D721Med (cell line): ENCODE measurements at regions not wholly inside any gene's neighbourhood (a gene's known extent, or its start where the extent isn't known, plus 50 kb on each side); places are given as distances from the start of the nearest gene placed in this dataset.

Experiments
- DNase-seq: peaks from one replicate; pipeline ENCODE4 v3.0.0; 2011; ENCODE audit warnings: low spot score; ENCODE audit not compliant: insufficient read length
- FAIRE-seq: peaks from 2 replicates; lab custom pipeline; 2011; peaks lifted over from hg19 to GRCh38; lab: Jason Lieb, UNC
- TF ChIP-seq, protein P1 (sequence below): IDR thresholded peaks from 2 replicates; pipeline ENCODE4 v1.5.1; 2012; ENCODE audit warnings: mild to moderate bottlenecking, control low read depth; ENCODE audit not compliant: insufficient read depth; ENCODE audit errors: missing control alignments

DNA sequence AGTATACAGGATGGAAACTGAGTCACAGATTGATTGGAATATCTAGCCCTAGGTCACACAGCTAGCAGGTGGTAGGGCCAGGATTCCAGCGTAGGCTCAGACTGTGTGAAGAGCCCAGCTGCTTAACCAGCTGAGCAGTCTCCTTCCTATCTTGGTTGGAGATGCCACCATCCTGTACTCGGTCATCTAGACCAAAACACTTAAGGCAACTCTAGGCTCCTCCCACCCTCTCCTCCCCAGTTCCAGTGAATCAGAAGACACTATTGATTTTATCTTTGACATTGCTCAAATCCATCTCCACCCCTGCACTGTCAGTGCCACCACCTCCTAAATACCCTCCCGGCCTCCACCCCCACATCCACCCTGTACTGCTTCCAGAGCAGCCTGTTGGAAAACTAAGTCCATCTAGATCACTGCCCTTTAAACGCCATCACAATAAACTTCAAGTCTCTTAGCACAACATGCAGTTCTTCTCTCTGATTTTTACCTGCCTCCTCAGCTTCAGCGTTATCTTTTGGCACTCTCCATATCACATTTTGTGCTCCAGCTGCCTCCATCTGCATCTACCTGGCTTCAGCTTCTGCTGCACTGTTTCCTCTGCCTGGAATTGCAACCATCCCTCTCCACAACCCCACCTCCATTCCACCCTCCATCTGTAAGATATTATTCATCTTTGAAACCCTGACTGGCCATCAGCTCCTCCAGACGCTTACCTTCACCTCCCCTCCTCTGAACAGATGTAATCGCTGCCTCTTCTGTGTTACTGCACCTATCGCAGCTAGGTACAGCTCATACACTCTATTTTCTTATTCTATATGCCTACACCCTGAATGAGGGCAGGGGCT lies 86.8 kb upstream of the ACP3 start:
- no peak for FAIRE-seq
- TF ChIP-seq, protein P1, sequence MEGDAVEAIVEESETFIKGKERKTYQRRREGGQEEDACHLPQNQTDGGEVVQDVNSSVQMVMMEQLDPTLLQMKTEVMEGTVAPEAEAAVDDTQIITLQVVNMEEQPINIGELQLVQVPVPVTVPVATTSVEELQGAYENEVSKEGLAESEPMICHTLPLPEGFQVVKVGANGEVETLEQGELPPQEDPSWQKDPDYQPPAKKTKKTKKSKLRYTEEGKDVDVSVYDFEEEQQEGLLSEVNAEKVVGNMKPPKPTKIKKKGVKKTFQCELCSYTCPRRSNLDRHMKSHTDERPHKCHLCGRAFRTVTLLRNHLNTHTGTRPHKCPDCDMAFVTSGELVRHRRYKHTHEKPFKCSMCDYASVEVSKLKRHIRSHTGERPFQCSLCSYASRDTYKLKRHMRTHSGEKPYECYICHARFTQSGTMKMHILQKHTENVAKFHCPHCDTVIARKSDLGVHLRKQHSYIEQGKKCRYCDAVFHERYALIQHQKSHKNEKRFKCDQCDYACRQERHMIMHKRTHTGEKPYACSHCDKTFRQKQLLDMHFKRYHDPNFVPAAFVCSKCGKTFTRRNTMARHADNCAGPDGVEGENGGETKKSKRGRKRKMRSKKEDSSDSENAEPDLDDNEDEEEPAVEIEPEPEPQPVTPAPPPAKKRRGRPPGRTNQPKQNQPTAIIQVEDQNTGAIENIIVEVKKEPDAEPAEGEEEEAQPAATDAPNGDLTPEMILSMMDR: no peak
- DNase-seq: no peak

DNA sequence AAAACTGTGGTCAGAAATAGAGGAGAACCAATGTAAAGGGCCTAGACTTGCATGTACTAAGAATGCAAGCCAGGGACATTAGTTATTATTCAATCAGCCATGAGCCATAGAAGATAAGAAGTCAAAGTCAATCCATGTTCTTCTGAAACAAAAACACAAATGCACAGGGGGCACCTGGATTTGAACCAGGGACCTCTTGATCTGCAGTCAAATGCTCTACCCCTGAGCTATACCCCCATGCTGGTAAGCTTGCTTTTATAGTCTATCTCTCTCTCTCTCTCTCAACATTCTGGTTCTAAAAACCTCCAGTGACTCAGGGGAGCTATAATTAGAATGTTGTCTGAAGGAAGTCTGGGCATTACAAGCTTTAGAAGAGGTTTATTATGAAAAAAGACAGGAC lies 85.6 kb upstream of the ACP3 start:
- TF ChIP-seq, protein P1: no peak
- no peak for DNase-seq
- no peak for FAIRE-seq

DNA sequence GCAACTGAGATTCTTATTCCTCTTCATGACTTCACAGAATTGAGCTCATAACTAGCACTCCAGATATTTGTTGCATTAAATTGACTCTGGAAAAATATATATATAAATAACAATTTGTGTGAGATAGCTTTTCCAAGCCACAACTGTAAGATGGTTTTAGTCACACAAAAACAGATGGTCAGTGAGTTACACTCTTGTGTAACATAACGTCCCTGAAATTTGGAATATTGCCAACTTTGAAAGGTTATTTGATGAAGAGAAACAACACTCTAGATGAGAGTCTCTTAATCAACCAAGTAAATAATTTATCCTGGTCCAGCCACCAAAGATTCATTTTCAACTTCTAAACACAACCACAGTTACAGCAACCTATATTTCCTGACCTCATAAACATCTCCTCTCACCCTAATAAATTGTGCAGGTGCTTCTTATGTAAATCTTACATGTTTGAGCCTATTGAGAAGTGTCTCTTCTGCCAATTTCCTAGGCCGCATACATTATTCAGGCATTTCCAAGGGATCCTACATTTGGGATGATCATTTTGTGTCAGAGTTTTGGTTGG lies 84.9 kb upstream of the ACP3 start:
- no peak for FAIRE-seq
- TF ChIP-seq, protein P1: no peak
- DNase-seq: no peak

DNA sequence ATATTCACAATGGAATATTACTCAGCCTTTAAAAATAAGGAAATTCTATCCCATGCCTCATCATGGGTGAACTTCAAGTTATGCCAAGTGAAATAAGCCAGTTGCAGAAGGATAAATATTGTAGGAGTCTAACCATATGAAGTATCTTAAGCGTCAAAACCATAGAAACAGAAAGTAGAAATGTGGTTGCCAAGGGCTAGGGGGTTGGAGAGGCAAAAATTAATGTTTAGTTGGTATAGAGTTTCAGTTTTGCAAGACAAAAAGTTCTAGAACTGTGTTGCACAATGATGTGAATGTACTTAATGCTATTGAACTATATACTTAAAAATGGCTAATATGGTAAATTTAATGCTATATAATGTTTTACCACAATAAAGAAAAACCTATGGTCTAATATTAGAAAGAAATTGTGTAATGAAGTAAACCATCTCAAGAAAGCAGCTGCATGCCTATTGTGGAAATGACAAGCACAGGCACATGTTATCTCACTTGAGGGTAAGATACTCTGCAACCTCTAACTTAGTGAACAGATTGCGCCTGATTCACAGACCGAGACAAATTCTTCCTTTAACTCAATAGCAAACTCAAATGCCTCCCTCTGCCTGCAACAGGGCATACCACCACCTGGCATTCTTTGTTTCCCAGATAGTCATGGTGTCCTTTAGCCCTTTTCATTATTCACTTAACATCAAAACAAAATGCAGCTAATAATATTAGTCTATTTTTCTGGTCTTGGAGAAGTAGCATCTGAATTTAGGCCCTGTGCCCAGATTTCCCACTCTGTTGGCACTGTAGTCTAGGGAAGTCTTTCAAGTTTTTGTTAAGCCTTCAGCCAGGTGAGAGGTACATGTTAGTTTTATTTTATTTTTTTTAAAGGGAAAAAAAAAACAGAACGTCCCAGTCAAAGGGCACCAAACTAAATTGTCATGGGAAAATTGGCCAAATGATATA lies 80.2 kb upstream of the ACP3 start:
- no peak for FAIRE-seq
- no peak for DNase-seq
- TF ChIP-seq, protein P1: no peak

DNA sequence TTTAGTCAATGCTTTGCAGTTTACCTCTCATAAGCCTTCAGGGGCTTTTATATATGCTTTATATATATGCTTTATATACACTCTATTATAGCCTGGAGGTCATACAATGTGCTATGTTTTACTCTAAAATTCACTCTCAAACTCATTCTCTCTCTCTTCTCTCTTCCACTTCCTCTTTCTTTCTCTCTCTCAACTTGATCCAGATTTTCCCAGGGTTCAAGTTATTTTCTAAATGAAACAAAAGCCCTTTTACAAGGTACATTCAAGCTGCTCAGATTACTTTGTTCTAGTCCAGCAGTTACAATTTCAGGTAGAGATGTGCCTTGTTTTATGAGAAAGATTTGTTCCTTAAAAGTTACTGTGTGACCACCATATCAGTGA lies 79.6 kb upstream of the ACP3 start:
- DNase-seq (no peak), FAIRE-seq (no peak)
- TF ChIP-seq, protein P1: no peak

DNA sequence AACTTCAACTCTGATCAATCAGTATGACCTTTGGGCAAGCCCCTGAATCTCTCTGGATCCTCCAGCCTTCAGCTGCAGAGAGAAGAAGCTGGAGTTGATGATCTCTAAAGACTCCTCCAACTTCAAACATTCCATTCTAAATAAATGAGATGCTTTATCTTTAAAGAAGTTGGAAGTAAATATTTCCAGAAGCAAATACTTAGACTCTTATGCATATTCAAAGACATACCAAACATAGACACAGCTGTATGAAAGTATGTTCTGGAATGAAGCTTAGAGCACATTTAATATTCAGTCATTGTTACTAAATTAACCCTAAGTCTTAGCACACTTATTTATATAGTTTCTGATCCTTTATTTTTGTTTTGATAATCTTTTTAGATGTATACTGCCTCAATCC lies 77.6 kb upstream of the ACP3 start:
- DNase-seq (no peak), FAIRE-seq (no peak)
- TF ChIP-seq, protein P1: no peak
